Fibroblast of lung (primary cell): ENCODE measurements at regions not wholly inside any gene's neighbourhood (a gene's known extent, or its start where the extent isn't known, plus 50 kb on each side); places are given as distances from the start of the nearest gene placed in this dataset.

Experiments
- EZH2 ChIP-seq: IDR thresholded peaks from 2 replicates; pipeline ENCODE4 v1.5.1; 2012; ENCODE audit warnings: low read length, control low read depth, mild to moderate bottlenecking; ENCODE audit errors: missing control alignments
- TF ChIP-seq, protein P1 (sequence below), 2 donors: IDR thresholded peaks in 1 of 2; conservative IDR thresholded peaks in 1 of 2; 1 replicate in 1 of 2; 2 replicates in 1 of 2; pipeline ENCODE4 v1.5.1; 2011 to 2012; ENCODE audit warnings: low read length in 2 of 2, control low read depth in 1 of 2, inconsistent platforms in 1 of 2, low read depth in 1 of 2, mild to moderate bottlenecking in 1 of 2

DNA sequence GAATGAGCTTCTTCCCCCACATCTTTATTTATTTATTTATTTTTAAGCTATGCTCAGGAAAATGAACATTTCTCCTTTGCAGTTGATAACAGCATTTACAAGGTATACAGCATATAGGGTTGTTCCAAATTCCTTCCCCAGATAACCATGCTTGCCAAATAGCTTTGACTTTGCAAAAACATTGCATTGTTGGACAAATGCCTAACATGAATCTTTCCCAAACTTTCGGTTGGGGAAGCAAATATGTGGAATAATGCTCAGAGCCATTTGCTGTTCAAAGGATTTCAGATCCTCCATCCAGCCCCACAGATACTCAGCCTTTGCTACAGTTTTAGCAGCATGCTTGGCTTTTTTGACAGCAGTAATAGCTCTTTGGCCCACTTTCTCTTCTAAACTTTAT is 127.2 kb upstream of the AGA start:
- TF ChIP-seq, protein P1, sequence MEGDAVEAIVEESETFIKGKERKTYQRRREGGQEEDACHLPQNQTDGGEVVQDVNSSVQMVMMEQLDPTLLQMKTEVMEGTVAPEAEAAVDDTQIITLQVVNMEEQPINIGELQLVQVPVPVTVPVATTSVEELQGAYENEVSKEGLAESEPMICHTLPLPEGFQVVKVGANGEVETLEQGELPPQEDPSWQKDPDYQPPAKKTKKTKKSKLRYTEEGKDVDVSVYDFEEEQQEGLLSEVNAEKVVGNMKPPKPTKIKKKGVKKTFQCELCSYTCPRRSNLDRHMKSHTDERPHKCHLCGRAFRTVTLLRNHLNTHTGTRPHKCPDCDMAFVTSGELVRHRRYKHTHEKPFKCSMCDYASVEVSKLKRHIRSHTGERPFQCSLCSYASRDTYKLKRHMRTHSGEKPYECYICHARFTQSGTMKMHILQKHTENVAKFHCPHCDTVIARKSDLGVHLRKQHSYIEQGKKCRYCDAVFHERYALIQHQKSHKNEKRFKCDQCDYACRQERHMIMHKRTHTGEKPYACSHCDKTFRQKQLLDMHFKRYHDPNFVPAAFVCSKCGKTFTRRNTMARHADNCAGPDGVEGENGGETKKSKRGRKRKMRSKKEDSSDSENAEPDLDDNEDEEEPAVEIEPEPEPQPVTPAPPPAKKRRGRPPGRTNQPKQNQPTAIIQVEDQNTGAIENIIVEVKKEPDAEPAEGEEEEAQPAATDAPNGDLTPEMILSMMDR (conservative IDR thresholded peaks at IDR 0.05 in 1 of 2, IDR thresholded peaks at IDR 0.05 in 1 of 2; ENCODE audit: low read depth in 1 of 2, low read length in 2 of 2): no peak
- TF ChIP-seq EZH2: no peak
